ENCODE measurements at regions not wholly inside any gene's neighbourhood (a gene's known extent, or its start where the extent isn't known, plus 50 kb on each side); places are given as distances from the start of the nearest gene placed in this dataset.

DNA sequence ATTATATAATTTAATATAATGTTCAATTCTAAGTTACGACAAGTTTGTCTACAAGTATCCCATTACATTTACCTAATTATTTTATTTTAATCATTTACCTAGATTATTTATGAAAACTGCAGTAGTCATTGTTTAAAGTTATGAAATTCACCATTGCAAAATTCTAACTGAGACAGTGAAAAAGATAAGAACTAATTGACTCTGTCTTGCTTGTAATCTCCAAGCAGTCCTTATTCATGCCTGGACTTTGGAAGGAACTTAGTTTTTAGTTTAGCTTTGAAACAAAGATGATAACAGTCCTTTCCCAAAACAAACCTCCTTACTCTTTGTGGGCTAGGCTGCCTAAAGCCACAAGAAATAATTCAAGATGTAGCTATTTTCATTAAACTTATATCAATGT is 165.0 kb downstream of the SUCNR1 start:
- TF ChIP-seq SUZ12 (IDR thresholded peaks at IDR 0.05; ENCODE audit: extremely low read depth, insufficient read depth, insufficient read length) (no peak), ZNF274 (IDR thresholded peaks at IDR 0.05; ENCODE audit: low read depth, low read length) (no peak)

All from NT2/D1 (cell line).